ENCODE measurements at regions not wholly inside any gene's neighbourhood (a gene's known extent, or its start where the extent isn't known, plus 50 kb on each side); places are given as distances from the start of the nearest gene placed in this dataset.
"Not testable (repeated sequence)": the region's sequence is repeated elsewhere in the genome, so short reads cannot be mapped to it uniquely, and the experiment has no call there.

DNA sequence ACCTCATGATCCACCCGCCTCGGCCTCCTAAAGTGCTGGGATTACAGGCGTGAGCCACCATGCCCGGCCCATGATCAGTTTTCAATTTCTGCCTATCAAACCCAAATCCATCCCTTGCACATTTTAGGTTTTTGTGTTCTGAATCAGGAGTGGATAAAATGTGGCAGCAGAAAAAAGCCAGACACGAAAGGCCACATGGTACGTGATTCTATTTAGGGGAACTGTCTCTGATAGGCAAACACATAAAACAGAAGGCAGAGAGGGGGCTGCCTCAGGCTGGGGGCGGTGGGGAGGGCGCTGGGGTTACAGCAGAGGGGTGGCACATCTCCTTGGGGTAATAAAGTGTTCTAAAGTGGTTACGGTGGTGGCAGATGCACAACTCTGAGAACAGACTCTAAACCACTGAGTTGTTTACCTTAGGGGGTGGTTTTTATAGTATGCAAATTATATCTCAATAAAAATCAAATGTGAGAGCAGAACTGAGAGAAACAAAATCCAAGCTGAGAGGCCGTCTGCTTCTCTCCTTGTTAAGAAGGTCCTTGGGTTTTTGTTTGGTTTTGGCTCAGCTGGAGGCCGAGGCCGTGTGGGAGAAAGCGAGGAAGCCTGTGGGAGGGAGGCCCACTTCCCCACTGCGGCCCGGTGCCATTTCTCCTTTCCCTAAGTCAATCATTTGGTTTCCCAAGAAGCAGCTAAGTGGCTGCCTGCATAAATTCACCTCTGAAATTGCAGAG lies 78.0 kb downstream of the SOWAHC start:
- DNase-seq (ENCODE audit: low read depth), result no peak

DNA sequence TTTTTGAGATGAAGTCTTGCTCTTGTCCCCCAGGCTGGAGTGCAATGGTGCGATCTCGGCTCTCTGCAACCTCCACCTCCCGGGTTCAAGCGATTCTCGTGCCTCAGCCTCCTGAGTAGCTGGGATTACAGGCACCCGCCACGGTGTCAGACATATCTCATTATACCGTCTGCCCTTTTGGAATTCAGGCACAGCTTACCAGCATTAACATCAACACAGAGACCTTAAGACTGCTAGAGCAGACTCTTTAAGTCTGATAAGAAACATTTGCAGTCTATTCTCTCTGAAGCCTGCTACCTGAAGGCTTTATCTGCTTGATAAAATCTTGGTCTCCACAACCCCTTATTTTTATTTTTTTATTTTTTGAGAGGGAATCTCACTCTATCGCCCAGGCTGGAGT lies 78.7 kb downstream of the SOWAHC start:
- DNase-seq (ENCODE audit: low read depth), result not testable (repeated sequence)

DNA sequence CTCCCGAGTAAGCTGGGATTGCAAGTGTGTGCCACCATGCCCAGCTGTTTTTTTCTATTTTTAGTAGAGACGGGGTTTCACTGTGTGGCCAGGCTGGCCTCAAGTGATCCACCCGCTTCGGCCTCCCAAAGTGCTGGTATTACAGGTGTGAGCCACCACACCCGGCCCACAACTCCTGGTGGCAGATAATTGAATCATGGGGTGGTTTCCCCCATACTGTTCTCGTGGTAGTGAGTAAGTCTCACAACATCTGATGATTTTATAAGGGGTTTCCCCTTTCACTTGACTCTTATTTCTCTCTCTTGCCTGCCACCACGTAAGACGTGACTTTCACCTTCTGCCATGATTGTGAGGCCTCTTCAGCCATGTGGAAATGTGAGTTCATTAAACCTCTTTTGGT lies 79.1 kb downstream of the SOWAHC start:
- not testable (repeated sequence) for DNase-seq (ENCODE audit: low read depth)

DNA sequence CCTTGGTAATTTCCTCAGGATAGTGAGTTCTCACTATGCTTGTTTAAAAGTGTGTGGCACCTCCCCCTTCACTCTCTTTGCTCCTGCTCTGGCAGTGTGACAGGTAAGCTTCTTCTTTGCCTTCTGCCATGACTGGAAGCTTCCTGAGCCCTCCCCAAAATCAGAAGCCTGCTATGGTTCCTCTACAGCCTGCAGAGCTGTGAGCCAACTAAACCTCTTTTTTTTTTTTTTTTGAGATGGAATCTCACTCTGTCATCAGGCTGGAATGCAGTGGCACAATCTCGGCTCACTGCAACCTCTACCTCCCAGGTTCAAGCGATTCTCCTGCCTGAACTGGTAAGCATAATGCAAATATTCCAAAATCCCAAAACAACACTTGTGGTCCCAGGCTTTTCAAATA lies 80.0 kb downstream of the SOWAHC start:
- DNase-seq (ENCODE audit: low read depth), result peak; percentile 13

DNA sequence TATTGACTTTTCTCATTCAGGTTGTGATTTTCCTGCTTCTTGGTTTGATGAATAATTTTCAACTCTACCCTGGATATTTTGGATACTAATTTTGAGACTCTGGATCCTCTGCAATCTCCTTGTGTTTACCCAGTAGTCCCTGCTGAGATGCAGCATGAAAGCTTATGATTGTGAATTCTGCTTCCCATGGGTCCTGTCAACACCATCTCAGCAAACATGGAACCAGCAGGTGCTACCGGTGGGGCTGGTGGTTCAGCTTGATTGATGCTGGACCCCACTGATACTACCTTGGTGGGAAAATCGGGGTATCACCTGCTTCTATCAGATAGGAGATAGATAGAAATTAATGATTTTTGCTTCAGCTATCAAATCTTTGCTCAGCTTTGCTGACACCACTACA lies 81.1 kb downstream of the SOWAHC start:
- DNase-seq (ENCODE audit: low read depth), result no peak

DNA sequence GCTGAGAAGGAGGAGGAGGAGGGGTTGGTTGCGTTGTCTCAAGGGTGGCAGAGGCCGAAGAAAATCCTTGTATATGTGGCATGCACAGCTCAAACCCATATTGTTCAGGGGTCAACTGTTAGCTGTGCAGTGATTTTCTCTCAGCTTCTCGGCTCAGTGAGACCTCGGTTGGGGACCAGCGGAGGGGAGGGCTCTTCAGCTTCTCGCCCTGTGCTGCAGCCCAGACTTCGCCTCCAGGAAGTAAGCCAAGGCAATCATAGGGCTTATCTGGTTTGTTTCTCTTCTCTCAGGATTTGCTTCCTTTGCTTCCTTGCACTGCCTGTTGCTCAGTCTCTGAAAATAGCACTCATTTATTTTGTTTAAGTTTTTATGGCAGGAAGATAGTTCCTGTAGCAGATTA lies 85.5 kb downstream of the SOWAHC start:
- DNase-seq (ENCODE audit: low read depth), result no peak

DNA sequence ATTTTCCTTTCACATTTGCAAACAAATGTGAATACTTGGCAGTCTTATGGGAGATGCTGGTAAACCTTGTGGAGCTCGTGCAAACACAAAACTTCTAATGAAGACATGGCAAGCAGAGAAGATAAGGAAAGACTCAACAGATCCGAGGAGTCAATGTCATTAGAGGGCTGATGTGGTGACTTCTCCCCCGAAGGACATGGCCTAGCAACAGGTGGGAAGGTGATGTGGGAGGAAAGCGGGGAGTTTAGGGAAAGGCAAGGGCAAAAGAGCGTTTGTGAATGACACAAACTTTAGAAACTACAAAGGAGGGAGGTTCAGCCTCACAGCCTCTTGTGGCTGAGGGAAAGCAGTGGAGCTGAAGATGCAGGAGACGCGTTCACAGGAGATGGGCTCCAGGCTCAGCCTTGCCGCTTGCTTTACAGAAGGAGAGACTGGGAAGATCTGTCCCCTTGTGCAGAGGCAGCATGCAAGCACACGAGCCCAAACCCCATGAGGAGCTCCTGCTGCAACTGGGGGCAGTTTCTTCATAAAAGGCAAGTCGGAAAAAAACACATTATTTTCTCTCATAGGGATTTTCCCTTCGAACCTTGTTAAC lies 86.6 kb downstream of the SOWAHC start:
- DNase-seq (ENCODE audit: low read depth), result no peak

DNA sequence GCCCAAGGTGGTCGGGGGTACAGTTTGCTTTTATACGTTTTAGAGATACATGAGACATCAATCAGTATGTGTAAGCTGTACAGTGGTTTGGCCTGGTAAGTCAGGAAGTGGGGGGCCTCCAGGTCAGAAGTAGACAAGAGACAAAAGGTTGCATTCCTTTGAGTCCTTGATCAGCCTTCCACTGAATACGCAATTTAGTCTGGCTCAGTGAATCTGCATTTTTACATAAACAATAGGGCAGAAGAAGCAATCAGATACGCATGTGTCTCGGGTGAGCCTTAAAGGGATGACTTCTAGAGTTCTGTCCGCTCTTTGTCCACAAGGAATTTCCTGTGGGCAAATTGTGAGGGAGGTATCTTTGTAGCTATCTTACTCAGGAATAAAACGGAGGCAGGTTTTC lies 87.2 kb downstream of the SOWAHC start:
- no peak for DNase-seq (ENCODE audit: low read depth)

DNA sequence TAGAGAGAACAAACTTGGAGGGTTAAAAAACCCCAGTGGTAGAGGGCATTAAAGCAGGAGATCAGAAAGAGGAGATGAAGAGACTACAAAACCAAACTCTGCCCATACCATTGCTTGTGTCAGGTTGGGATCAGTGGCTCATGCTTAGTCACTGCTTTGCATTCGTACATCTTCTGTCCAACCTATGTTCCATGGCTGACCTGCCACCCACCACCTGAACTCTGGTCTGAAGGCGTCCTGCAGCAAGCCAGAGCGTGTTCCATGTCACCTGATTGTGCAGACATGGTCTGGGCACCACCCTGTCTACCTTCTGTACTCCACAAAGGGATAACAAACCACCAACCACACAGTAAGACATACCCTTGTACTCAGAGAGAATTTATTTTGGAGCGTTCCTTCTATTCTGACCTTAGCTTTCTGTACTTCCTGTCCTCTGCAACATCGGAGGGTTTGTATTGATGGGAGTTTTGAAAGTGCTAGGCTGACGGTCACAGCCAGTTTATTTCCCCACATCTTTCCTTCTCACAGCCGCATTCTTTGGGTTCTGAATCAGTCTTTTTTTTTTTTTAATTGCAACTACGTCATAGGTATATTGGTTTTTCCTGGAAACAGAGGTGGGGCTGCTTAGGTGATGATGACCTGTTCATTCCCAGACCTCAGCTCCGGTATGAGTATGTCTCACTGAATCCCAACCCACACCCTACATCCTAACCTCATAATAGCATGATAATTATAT lies 88.3 kb downstream of the SOWAHC start:
- no peak for DNase-seq (ENCODE audit: low read depth)

DNA sequence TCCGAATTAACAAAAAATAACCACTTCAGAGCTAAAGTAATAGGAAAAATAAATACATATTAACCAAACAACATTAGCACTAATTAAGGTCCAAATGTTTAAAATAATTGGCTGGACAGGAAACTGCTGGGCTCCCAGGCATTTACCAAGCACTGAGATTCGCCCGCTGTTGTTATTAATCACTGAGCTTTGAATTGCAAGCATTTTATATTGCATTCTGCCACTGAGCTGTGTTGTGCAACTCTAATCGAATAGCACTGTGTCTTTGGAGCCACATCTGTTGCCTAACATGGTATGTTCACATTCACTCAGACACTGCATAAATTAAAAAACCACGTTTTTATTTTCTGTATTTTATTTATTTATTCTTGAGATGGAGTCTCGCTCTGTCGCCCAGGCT lies 88.9 kb downstream of the SOWAHC start:
- DNase-seq (ENCODE audit: low read depth), result no peak

DNA sequence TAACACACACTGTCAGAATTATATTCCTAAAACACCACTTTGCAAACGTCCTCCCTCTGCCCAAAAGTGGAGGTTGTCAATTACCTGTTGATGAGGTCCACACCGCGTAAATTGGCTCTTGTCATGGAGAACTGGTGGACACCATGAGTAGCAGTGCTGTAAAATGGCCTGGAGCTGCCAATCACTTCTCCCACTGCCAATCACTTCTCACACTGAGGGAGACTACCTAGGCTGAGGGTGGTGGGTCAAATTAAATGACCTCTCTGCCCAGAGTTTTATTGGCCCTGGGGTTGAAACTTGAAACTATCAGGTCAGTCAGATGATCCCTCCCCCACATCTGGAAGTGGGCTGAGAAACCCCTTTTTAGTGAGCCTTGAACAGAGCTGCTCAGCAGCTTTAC lies 89.6 kb downstream of the SOWAHC start:
- no peak for DNase-seq (ENCODE audit: low read depth)

DNA sequence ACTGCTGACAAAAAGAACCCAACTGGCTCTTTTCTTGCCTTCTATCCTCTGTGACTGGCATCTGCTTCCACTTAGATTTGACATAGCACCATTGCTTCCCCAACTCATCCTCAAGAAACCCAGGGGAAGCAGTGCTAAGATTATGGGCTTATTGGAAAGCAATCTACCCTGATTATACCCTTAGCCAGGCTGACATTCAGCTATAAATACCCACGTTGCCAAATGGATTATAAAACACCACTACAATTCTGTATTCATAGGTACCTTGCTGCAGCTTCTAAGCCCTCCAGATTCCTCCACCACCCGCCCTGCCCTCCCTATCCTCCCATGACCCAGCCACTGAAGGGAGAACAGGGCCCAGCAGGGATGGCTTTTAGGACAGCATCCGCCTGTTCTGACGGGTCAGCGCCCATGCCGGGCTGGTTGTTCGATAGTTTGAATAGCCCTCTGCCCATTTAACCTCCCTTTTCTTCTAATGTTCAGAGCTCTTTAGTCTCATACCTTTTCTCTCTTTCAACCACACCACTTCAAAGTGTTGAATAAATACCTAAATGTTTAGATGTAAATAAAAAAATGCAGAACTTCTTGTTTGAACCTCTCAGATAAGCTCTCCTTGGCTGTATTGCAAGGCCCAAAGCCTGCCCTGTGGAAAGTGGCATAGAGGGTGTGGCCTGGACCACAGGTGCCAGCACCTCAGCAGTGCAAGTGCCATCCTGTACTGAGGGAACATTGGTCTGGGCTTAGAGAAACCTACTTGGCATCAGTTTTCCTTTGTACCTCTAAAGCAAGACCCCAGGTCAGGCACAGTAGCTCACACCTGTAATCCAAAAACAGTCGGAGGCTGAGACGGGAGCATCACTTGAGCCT lies 86.6 kb upstream of the RGPD5 start:
- DNase-seq (ENCODE audit: low read depth), result no peak

DNA sequence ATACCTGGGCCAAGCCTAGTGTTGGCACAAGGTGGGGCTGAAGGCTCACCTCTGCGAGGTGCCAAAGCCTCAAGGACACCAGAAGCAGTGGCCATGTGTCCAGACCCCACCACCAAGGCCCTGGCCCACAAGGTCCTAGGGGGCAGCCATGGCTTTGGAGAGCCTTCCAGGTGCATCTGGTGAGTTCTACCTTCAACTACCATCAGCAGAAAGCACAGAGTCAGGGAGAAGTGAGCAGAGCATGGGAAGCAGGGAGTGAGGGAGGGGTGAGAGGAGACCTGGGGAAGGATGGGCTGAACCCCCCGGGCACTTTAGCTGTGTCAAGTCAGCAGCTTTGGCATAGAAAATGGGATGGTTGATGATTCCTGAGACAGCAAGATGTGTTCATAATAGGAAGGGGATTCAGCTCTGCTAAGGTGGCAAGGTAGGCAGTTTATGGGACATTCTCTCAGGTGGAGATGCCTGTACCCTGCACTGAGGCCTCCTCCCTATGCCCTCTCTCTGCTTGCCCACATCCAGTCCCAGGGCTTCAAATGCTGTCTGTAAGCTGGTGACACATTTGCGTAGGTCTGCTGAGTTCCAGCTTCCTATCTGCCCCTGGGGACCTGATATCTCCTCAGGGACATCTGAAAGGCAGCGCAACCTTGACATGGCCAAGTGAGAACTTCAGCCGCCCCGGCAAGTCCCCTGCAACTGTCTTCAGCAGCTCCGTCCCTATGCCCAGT lies 83.4 kb upstream of the RGPD5 start:
- no peak for DNase-seq (ENCODE audit: low read depth)

DNA sequence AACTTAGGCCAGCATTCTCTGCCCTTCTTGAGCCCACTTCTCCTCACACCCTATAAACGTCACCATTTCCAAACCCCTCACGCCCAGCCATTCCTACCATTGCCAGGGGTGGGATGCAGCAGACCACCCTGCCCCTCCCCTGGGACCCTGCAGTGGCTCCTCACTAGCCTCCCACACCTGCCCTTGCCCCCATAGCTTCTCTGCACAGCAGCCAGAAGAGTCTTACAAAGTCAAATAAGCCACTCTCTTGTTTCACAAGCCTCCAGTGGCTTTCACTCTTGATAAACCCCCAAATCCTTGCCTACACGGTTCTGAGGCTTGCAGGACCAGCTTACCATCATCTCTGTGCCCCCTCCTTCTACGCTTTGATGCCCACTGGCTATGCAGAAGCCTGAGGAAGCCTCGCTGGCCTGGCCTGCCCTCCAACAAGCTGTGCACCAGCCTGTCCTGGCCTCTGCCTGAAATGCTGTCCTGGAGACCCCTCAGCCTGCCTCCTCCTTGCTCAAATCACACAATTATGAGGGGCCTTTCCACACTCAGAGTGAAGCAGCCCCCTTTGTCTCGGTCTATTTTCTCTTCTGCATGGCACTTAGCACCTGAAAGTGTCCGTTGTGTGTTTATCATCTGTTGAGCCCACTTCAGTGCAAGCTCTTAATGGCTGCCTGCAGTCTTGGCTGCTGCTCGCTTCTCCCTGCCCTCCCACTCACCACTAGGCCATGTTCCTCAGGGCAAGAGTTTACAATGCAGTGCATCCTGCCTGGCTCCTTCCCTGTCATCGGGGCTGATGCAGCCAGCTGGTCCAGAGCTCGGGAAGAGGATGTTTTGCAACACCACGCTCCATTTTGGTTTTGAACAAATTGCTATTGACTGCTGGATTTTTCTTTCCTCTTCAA lies 82.6 kb upstream of the RGPD5 start:
- no peak for DNase-seq (ENCODE audit: low read depth)

DNA sequence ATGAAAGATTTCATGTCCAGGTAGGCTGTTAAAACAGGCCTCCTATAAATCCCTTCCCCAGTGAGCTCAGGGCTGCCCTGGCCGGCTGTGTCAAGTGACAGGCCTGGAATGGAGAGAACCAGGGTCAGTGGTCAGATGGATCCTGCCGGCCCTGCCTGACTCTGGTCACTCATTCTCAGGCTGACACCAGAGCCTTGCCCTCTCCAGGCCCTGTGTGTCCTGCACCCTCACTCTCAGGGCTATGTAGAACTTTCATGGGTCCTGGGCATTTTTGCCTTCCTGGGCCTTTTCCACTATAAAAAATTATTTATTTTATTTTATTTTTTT lies 82.0 kb upstream of the RGPD5 start:
- DNase-seq (ENCODE audit: low read depth), result no peak

DNA sequence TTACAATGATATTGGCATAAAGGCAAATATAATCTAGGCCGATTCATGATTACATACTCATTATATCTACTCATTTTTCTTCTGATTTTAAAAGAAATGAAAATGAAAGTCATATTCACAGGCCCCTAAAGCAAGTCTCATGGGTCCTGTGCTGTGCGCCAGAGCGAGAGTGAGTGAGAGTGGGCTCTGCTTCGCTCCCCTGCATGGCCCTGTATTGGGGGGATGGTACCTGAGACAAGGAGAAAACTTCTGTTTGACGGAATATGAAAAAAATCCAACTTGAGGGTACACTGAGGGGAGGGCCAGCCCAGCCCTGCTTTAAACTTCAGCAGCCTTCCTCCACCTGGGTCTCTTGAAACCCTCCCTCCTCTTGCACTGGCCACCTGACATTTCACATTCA lies 81.4 kb upstream of the RGPD5 start:
- DNase-seq (ENCODE audit: low read depth), result no peak

DNA sequence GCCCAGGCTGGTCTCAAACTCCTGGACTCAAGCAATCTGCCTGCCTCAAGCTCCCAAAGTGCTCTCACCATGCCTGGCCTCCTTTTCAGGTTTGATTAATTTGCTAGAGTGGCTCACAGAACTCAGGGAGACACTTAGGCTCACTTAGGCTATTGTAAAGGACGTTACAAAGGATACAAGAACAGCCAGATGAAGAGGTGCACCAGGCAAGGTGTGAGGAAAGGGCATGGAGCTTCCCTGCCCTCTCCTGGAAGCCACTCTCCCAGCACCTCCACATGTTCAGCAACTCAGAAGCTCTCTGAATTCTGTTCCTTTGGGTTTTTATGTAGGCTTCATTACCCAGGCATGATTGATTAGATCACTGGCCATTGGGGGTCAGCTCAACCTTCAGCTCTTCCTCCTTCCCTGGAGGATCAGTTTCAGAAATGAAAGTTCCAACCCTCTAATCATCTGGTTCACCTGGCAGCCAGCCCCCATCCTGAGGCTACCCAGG lies 78.7 kb upstream of the RGPD5 start:
- DNase-seq (ENCODE audit: low read depth), result no peak

DNA sequence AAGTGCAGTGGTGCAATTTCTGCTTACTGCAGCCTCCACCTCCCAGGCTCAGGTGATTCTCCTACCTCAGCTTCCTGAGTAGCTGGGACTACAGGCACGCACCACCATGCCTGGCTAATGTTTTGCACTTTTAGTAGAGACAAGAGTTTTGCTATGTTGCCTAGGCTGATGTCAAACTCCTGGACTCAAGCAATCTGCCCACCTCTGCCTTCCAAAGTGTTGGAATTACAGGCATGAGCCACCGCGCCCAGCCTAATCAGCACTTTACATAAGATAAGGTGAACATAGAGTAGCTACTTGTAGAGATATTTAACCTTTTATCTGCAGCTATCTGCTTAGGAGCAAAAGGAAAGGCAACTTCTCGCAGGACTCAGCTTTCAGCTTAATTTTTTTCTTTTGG lies 77.5 kb upstream of the RGPD5 start:
- not testable (repeated sequence) for DNase-seq (ENCODE audit: low read depth)

DNA sequence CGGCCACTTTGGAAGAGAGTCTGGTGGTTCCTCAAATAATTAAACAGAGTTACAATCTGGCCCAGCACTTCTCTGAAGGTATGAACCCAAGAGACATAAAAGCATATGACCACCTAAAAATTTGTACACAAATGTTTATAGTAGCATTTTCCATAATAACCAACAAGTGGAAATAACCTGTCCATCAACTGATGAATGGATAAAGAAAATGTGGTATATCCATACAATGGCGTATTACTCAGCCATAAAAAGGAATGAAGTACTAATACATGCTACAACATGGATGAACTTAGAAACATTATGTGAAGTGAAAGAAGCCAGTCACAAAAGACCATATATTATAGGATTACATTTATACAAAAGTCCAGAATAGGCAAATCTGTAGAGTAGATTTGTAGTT lies 76.0 kb upstream of the RGPD5 start:
- DNase-seq (ENCODE audit: low read depth), result no peak

DNA sequence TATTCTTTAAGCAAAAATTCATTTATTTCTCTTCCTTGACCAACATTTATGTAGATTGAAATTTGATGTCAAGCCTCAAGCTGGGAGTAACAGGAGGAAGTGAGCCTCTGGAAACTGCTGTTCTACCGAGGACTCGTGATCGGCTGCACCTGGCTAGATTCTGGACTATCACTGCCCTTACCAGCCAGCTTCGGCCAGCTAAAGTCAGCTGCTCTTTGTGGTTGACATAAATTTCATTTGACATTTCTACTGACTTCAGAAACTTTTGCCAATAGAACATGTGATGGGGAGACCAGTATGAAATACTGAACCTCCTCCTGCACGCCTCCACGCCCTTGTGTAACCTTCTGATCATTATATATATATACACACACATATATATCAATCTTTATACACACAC lies 74.2 kb upstream of the RGPD5 start:
- no peak for DNase-seq (ENCODE audit: low read depth)
